ENCODE measurements at regions not wholly inside any gene's neighbourhood (a gene's known extent, or its start where the extent isn't known, plus 50 kb on each side); places are given as distances from the start of the nearest gene placed in this dataset.

DNA sequence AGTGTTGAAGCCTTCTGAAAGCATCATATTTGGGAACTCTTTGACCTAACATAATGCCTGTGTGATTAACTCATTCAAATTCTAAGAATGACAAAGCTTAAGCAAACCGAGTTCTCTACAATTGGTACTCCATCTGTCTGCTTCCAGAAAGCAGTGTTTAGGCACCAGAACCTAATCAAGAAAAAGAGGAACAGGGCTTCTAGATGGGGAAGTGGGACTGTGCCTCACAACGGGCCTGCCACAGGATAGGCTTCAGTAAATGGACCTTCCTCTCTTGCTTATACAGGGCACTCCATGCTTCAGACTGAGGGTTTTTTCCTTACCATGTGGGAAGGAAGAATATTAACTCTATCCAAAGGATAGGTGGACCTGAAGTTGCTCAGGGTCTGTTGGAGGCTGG lies 808.1 kb downstream of the XPNPEP1 start:
- TF ChIP-seq EP300 (IDR thresholded peaks at IDR 0.05) (no peak), POLR2A (IDR thresholded peaks at IDR 0.05; ENCODE audit: low read depth) (no peak), POLR2AphosphoS5 (IDR thresholded peaks at IDR 0.05) (no peak)
- TF ChIP-seq, protein P1, sequence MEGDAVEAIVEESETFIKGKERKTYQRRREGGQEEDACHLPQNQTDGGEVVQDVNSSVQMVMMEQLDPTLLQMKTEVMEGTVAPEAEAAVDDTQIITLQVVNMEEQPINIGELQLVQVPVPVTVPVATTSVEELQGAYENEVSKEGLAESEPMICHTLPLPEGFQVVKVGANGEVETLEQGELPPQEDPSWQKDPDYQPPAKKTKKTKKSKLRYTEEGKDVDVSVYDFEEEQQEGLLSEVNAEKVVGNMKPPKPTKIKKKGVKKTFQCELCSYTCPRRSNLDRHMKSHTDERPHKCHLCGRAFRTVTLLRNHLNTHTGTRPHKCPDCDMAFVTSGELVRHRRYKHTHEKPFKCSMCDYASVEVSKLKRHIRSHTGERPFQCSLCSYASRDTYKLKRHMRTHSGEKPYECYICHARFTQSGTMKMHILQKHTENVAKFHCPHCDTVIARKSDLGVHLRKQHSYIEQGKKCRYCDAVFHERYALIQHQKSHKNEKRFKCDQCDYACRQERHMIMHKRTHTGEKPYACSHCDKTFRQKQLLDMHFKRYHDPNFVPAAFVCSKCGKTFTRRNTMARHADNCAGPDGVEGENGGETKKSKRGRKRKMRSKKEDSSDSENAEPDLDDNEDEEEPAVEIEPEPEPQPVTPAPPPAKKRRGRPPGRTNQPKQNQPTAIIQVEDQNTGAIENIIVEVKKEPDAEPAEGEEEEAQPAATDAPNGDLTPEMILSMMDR (IDR thresholded peaks at IDR 0.05): no peak
